BE2C (cell line): ENCODE measurements at regions not wholly inside any gene's neighbourhood (a gene's known extent, or its start where the extent isn't known, plus 50 kb on each side); places are given as distances from the start of the nearest gene placed in this dataset.

ENCODE experiments used
- DNase-seq: peaks from one replicate; pipeline ENCODE4 v3.0.0-alpha.2; 2020
- H3K27me3 ChIP-seq: fragments of 250-450 bp; sonication (Bioruptor Pico); 2 replicates; pipeline ENCODE4 v1.5.1; 2020; ENCODE audit warnings: mild to moderate bottlenecking
- H3K36me3 ChIP-seq: fragments of 250-450 bp; sonication (Bioruptor Pico); 2 replicates; pipeline ENCODE4 v1.5.1; 2020; ENCODE audit warnings: mild to moderate bottlenecking
- H3K4me1 ChIP-seq: fragments of 250-450 bp; sonication (Bioruptor Pico); 2 replicates; pipeline ENCODE4 v1.5.1; 2020
- H3K4me3 ChIP-seq: 2 replicates; pipeline ENCODE4 v1.5.1; 2011; ENCODE audit warnings: low read depth, low read length
- H3K9me3 ChIP-seq: fragments of 250-450 bp; sonication (Bioruptor Pico); 2 replicates; pipeline ENCODE4 v1.5.1; 2020
- TF ChIP-seq, protein P1 (sequence below): IDR thresholded peaks from 2 replicates; pipeline ENCODE4 v1.5.1; 2012; ENCODE audit warnings: mild to moderate bottlenecking, low read depth, low read length

DNA sequence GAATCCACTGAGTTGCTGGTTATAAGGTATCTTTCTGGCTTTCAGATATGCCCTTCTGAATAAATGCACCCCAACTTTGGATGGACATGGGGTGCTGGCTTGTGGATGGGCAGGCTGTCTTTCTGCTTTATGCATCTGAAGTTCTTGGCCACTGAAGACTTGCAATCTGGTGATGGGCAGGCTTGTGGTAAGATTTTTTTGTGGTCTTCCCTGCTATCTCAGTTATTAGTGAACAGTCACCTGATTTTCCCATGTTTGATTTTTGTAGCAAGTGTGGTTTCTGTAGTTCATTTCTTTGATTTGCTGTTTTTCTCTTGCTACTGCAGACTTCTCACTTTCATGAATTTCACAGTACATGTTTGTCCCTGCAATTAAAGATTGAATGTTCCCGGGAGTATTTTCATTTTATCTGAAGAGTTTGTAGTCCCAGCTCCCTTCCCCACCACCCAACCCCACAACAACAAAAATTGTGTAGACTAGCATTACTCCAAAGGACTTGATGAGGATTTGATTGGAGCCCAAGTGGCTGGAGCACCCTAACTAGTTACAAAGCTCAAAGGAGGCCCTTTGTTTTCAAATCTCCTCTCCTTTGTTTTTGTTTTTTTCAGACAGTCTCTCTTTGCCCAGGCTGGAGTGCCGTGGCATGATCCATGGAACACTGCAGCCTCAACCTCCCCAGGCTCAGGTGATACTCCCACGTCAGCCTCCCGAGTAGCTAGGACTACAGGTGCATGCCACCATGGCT is 63.6 kb upstream of the MGAT5 start:
- Histone ChIP-seq H3K4me3 (no peak overlapping the region), H3K36me3 (no peaks in the 10 kb centered on the region), H3K4me1 (no peaks in the 10 kb centered on the region), H3K9me3 (no peaks in the 10 kb centered on the region), H3K27me3 (no peaks in the 10 kb centered on the region)
- DNase-seq, result no peak
- TF ChIP-seq, protein P1, sequence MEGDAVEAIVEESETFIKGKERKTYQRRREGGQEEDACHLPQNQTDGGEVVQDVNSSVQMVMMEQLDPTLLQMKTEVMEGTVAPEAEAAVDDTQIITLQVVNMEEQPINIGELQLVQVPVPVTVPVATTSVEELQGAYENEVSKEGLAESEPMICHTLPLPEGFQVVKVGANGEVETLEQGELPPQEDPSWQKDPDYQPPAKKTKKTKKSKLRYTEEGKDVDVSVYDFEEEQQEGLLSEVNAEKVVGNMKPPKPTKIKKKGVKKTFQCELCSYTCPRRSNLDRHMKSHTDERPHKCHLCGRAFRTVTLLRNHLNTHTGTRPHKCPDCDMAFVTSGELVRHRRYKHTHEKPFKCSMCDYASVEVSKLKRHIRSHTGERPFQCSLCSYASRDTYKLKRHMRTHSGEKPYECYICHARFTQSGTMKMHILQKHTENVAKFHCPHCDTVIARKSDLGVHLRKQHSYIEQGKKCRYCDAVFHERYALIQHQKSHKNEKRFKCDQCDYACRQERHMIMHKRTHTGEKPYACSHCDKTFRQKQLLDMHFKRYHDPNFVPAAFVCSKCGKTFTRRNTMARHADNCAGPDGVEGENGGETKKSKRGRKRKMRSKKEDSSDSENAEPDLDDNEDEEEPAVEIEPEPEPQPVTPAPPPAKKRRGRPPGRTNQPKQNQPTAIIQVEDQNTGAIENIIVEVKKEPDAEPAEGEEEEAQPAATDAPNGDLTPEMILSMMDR, result no peak

DNA sequence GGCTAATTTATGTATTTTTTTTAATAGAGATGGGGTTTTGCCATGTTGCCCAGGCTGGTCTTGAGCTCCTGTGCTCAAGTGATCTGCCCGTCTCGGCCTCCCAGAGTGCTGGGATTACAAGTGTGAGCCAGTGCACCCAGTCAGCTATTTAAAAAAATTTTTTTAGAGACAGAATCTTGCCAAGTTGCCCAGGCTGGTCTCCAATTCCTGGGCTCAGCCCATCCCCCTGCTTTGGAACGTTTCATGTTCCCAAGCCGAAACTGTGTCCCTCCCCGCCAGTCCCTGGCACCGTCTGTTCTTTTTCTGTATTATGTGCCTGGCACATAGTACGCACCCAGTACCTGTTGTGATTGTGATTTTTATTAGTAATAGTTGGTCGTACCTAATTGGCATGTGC is 63.1 kb upstream of the MGAT5 start:
- H3K36me3 ChIP-seq, result no peaks in the 10 kb centered on the region
- DNase-seq, result no peak
- H3K4me1 ChIP-seq, result no peaks in the 10 kb centered on the region
- H3K4me3 ChIP-seq, result no peak overlapping the region
- TF ChIP-seq, protein P1, result no peak
- no peaks in the 10 kb centered on the region for H3K27me3 ChIP-seq
- no peaks in the 10 kb centered on the region for H3K9me3 ChIP-seq

DNA sequence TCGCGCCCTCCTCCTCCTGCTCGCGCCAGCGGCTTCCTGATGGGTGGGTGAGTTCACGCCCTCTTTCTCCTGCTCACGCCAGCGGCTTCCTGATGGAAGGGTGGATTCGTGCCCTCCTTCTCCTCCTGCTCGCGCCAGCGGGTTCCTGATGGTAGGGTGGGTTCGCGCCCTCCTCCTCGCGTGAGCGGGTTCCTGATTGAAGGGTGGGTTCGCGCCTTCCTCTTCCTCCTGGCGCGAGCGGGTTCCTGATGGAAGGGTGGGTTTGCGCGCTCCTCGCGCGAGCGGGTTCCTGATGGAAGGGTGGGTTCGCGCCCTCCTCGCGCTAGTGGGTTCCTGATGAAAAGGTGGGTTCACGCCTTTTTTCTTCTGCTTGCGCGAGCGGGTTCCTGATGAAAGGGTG is 62.0 kb upstream of the MGAT5 start:
- H3K4me1 ChIP-seq, result no peaks in the 10 kb centered on the region
- H3K27me3 ChIP-seq, result no peaks in the 10 kb centered on the region
- no peaks in the 10 kb centered on the region for H3K36me3 ChIP-seq
- TF ChIP-seq, protein P1, result no peak
- no peak overlapping the region for H3K4me3 ChIP-seq
- no peak for DNase-seq
- no peaks in the 10 kb centered on the region for H3K9me3 ChIP-seq

DNA sequence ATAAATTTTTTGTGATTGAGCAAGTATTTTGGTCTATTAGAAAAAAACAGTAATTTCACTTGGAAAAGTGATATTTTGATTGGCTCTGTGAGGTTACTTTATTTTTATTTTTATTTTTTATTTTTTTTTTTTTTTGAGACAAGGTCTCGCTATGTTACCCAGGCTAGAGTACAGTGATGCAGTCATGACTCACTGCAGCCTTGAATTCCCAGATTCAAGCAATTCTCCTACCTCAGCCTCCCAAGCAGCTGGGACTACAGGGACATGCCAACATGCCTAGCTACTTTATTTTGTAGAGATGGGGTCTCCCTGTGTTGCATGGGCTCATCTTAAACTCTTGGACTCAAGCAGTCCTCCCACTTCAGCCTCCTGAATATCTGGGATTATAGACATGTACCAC is 60.9 kb upstream of the MGAT5 start:
- no peak for DNase-seq
- no peak overlapping the region for H3K4me3 ChIP-seq
- H3K36me3 ChIP-seq, result no peaks in the 10 kb centered on the region
- TF ChIP-seq, protein P1, result no peak
- no peaks in the 10 kb centered on the region for H3K9me3 ChIP-seq
- H3K27me3 ChIP-seq, result no peaks in the 10 kb centered on the region
- no peaks in the 10 kb centered on the region for H3K4me1 ChIP-seq

DNA sequence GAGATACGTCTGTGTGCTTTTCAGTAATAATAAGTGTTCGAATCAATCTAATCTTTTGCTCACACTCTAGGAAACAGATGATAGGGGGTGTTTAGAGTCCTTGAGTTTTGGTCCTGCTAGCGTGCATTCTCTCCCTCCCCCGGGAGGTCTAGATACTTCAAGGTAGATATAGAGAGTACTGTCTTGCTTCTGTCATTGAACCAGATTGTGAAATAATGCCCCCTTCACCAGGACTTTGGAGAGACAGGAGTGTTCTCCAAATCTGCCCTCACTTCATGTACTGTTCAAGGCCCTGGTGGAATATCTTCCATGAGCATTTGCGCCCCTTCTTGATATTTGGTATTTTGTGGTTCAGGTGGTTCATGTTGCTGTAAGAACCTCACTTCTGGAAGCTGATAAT is 59.4 kb upstream of the MGAT5 start:
- TF ChIP-seq, protein P1, result no peak
- Histone ChIP-seq H3K27me3 (no peaks in the 10 kb centered on the region), H3K36me3 (no peaks in the 10 kb centered on the region), H3K4me1 (no peaks in the 10 kb centered on the region), H3K4me3 (no peak overlapping the region), H3K9me3 (no peaks in the 10 kb centered on the region)
- DNase-seq, result no peak

DNA sequence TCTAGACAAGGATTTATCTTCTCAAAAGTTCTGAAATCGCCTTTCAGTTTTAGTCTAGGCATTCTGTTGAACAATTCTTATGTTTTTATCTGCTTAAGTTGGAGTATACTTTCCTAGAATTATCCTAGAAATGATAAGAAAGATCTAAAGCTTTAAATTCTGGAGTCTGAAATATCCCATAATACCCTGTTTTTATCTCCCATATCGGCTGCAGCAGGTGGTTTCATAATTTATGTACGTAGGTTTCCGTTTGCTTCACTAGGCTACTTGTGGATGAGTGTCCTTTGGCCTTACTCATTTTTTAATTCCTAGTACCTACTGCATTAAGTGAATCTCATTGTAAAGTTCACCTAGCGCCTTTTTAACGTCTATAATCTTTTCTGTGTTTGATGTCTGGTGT is 58.5 kb upstream of the MGAT5 start:
- H3K9me3 ChIP-seq, result no peaks in the 10 kb centered on the region
- DNase-seq, result no peak
- no peaks in the 10 kb centered on the region for H3K27me3 ChIP-seq
- H3K36me3 ChIP-seq, result no peaks in the 10 kb centered on the region
- TF ChIP-seq, protein P1, result no peak
- H3K4me1 ChIP-seq, result no peaks in the 10 kb centered on the region
- H3K4me3 ChIP-seq, result no peak overlapping the region
